HUES64 (cell line): ENCODE measurements at regions not wholly inside any gene's neighbourhood (a gene's known extent, or its start where the extent isn't known, plus 50 kb on each side); places are given as distances from the start of the nearest gene placed in this dataset.

Source experiments
- H3K27ac ChIP-seq: 2 replicates; pipeline ENCODE4 v1.7.0; 2013; ENCODE audit warnings: low read depth, low read length, inconsistent platforms
- H3K27me3 ChIP-seq: 2 replicates; pipeline ENCODE4 v1.6.1; 2013; ENCODE audit warnings: mild to moderate bottlenecking, low read length; ENCODE audit not compliant: insufficient read depth
- H3K36me3 ChIP-seq: 2 replicates; pipeline ENCODE4 v1.6.1; 2013; ENCODE audit warnings: mild to moderate bottlenecking, low read length; ENCODE audit not compliant: insufficient read depth
- H3K4me1 ChIP-seq: 2 replicates; pipeline ENCODE4 v1.6.1; 2013; ENCODE audit warnings: mild to moderate bottlenecking, low read length, moderate library complexity; ENCODE audit not compliant: insufficient read depth
- H3K4me3 ChIP-seq: 2 replicates; pipeline ENCODE4 v1.5.1; 2013; ENCODE audit warnings: mild to moderate bottlenecking, low read length, moderate library complexity
- H3K9ac ChIP-seq: 2 replicates; pipeline ENCODE4 v1.6.1; 2013; ENCODE audit warnings: mild to moderate bottlenecking, low read depth, low read length
- H3K9me3 ChIP-seq: 2 replicates; pipeline ENCODE4 v1.6.1; 2013; ENCODE audit warnings: low read depth, low read length; ENCODE audit not compliant: insufficient read depth
- WGBS: fragments of 150-250, 120-280 bp; methylation state at CpG from one replicate; pipeline ENCODE4 v1.1.7; 2013; ENCODE audit warnings: missing lambda C conversion rate; 5-methylcytosine and 5-hydroxymethylcytosine counted together

DNA sequence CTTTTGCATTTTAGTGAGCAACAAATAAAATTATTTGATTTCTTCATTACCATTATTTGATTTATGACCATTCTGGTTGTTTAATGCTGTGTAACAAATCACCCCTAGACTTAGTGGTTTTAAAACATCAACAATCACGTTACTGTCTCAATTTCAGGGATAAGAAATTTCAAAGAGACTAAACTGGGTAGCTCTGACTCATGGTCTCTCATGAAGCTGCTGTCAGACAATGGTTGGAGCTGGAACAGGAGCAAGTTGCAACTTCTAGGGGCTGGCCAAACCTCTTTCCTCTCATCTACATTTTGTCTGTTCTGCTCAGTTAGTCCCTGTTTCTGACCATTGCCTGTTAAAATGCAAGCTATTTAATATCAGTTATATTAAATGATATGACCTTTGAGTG is 517.0 kb downstream of the KCNH5 start:
- Histone ChIP-seq H3K27me3 (no peaks in the 10 kb centered on the region), H3K4me3 (no peak overlapping the region), H3K9ac (no peak overlapping the region), H3K9me3 (no peaks in the 10 kb centered on the region), H3K36me3 (no peaks in the 10 kb centered on the region), H3K27ac (no peak overlapping the region), H3K4me1 (no peaks in the 10 kb centered on the region)
- WGBS: 100% methylated on average over 1 of the region's 1 CpG

DNA sequence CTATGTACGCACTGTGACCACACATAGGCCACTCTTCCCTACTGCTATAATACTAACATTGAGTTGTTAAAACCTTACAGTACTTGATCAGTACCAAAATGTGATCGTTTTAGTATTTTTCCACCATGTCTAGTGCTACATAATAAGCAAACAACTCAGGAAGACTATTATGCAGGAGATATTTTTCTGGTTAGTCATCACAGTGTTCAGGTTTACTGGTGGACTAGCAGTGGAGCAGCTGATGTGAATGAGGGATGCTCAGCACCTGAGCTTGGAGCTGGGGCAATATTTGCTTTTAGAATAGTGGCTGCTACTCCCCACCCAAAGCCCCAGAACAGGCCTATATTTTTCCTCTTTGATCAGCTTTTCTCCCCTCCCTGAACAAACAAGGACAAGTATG is 513.1 kb downstream of the KCNH5 start:
- no peaks in the 10 kb centered on the region for H3K36me3 ChIP-seq
- no peaks in the 10 kb centered on the region for H3K4me1 ChIP-seq
- WGBS: 95% methylated on average over 2 of the region's 2 CpGs
- no peaks in the 10 kb centered on the region for H3K9me3 ChIP-seq
- H3K4me3 ChIP-seq: no peak overlapping the region
- no peaks in the 10 kb centered on the region for H3K27me3 ChIP-seq
- H3K27ac ChIP-seq: no peak overlapping the region
- H3K9ac ChIP-seq: no peak overlapping the region

DNA sequence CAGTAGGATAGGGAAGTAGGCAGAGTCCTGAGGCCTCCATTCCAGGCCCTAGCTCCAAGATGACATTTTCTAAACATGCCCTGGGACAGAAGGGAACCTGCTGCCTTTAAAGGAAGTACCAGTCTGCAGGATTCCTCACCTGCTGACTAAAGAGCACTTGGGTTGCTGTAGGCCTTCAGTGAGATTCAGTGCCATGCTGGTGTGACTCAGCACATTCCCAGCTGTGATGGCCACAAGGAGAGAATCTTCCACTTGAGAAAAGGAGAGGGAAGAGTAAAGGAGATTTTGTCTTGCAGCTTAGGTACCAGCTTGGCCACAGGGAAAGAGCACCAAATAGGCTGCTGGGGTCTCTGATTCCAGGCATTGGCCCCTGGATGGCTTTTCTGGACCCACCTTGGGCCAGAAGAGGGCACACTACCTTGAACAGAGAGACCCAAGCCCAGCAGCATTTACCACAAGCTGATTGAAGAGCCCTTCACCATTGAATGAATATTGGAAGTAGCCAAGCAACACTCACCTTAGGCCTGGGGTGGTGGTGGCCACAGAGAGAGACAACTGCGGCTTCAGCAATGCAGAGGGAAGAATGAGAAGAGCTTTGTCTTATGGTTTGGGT is 498.3 kb downstream of the KCNH5 start:
- 97% methylated on average over 1 of the region's 1 CpG for WGBS
- Histone ChIP-seq H3K9ac (no peak overlapping the region), H3K36me3 (no peaks in the 10 kb centered on the region), H3K27ac (no peak overlapping the region), H3K27me3 (no peaks in the 10 kb centered on the region), H3K4me1 (no peaks in the 10 kb centered on the region), H3K4me3 (no peak overlapping the region), H3K9me3 (0 out of 2 replicates have a peak, but pooled peaks cover 5% of the 10 kb centered on the region)

DNA sequence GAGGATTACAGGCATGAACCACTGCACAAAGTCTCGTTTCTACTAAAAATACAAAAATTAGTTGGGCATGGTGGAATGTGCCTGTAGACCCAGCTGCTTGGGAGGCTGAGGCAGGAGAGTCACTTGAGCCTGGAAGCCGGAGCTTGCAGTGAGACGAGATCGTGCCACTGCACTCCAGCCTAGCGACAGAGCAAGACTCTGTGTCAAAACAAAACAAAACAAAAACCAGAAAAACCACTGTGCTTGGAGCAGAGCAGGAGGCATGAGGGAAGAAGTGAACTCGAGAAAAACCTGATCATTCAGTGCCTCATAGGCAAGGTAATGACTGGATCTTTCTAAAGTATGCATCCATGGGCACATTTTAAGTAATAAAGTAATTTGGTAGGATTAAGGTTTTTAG is 487.8 kb downstream of the KCNH5 start:
- no peak overlapping the region for H3K9ac ChIP-seq
- H3K27me3 ChIP-seq: no peaks in the 10 kb centered on the region
- H3K27ac ChIP-seq: no peak overlapping the region
- no peaks in the 10 kb centered on the region for H3K36me3 ChIP-seq
- H3K4me1 ChIP-seq: no peaks in the 10 kb centered on the region
- WGBS: 93% methylated on average over 6 of the region's 6 CpGs
- H3K9me3 ChIP-seq: no peaks in the 10 kb centered on the region
- no peak overlapping the region for H3K4me3 ChIP-seq

DNA sequence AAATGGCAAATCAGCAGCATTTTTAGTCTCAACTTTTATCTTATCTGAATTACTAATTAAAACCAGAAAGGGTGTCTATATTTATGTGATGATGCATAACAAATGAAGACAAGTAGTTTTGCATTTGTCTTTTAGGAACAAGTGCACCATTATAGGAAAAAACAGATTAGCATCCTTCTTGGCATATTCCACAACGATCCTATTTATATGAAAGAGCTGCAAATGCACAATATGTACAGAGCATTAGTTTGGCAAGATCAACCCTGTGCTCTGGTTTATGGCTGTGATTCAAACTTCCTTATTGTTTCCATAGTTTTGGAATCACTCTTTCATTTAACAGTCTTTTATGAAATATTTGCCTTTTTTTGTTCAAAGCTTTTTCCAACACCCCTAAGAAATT is 486.8 kb downstream of the KCNH5 start:
- no peak overlapping the region for H3K27ac ChIP-seq
- H3K27me3 ChIP-seq: no peaks in the 10 kb centered on the region
- WGBS: 100% methylated on average over 1 of the region's 1 CpG
- H3K9me3 ChIP-seq: no peaks in the 10 kb centered on the region
- no peak overlapping the region for H3K9ac ChIP-seq
- H3K4me1 ChIP-seq: no peaks in the 10 kb centered on the region
- no peaks in the 10 kb centered on the region for H3K36me3 ChIP-seq
- H3K4me3 ChIP-seq: no peak overlapping the region

DNA sequence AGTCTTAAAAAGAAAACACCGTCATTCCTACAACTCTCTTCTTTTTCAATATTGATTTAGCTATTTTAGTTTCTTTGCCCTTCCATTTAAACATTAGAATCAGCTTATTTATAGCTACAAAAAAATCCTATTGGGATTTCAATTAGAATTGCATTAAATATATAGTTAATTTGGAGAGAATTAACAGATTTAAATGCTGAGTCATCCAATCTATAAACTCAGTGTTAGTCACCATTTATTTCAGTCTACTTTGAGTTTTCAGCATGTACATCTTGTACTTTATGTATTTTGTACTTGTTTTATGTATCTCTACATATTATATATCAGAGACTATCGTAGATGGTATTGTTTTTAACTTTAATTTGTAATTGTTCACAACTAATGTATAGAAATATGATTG is 460.0 kb downstream of the KCNH5 start:
- peaks cover 3% of the 10 kb centered on the region; the same call in 1 of the 2 replicates for H3K9me3 ChIP-seq
- no peak overlapping the region for H3K27ac ChIP-seq
- no peaks in the 10 kb centered on the region for H3K4me1 ChIP-seq
- H3K9ac ChIP-seq: no peak overlapping the region
- H3K36me3 ChIP-seq: no peaks in the 10 kb centered on the region
- H3K4me3 ChIP-seq: no peak overlapping the region
- no CpG with 5 or more reads among the region's 2 CpGs for WGBS
- no peaks in the 10 kb centered on the region for H3K27me3 ChIP-seq

DNA sequence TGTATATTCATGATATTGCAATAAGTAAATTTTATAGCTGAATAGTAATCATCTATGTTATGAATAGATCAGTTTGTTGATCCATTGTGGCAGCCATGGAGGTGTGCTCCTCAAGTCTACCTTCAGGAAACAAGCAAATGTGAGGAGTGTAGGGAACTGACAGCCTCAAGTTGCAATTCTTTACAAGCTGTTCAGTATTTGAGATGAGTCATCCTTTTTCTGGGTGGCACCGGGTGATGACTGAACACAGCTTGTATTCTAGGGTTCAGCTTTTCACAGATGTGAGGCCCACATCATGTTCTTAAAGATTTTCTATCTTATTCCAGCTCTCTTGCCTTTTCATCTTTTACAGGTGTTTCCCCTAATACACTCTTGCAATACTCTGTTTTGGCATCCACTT is 452.4 kb downstream of the KCNH5 start:
- no peak overlapping the region for H3K27ac ChIP-seq
- no peaks in the 10 kb centered on the region for H3K27me3 ChIP-seq
- no peak overlapping the region for H3K9ac ChIP-seq
- WGBS: 86% methylated on average over 1 of the region's 1 CpG
- H3K4me3 ChIP-seq: no peak overlapping the region
- peaks cover 13% of the 10 kb centered on the region; the same call in 1 of the 2 replicates for H3K9me3 ChIP-seq
- H3K4me1 ChIP-seq: no peaks in the 10 kb centered on the region
- H3K36me3 ChIP-seq: no peaks in the 10 kb centered on the region

DNA sequence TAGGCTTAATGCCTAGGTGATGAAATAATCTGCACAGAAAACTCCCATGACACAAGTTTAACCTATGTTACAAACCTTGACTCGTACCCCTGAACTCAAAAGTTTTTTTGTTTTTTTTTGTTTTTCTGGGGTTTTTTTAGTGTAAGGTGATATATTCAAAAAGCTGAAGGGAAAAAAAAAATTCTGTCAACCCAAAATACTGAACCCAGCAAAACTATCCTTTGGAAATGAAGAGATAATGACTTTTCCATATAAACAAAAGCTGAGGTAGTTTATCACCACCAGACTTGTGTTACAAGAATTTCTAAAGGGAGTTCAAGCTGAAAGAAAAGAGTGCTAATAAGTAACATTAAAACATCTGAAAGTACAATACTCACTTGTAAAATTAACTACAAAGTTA is 448.1 kb downstream of the KCNH5 start:
- WGBS: no CpG with 5 or more reads among the region's 1 CpG
- H3K9ac ChIP-seq: no peak overlapping the region
- no peaks in the 10 kb centered on the region for H3K36me3 ChIP-seq
- H3K27me3 ChIP-seq: no peaks in the 10 kb centered on the region
- H3K27ac ChIP-seq: no peak overlapping the region
- no peaks in the 10 kb centered on the region for H3K4me1 ChIP-seq
- H3K9me3 ChIP-seq: peaks cover 13% of the 10 kb centered on the region; the same call in 1 of the 2 replicates
- H3K4me3 ChIP-seq: no peak overlapping the region

DNA sequence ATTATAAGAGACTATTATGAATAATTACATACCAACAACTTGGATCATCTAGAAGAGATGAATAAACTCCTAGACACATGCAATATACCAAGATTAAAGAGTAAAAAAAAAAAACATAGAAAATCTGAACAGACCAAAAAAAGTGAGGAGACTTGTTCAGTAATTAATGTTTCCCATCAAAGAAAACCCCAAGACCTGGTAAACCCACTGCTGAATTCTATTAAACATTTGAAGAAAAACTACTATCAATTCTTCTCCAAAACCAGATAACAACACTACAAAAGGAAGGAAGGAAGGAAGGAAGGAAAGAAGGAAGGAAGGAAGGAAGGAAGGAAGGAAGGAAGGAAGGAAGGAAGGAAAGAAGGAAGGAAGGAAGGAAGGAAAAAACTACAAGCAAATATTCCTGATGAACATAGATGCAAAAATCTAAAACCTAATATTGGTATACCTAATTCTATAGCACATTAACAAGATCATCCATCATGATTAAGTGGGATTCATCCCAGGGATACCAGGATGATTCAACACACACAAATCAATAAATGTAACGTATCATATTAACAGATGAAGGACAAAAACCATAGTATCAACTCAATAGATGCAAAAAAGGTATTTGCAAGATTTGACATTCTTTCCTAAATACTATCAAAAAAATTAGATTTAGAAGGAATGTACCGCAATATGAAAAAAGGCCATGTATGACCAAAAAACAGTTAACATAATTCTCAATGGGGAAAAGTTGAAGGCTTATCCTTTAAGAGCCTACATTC is 445.5 kb downstream of the KCNH5 start:
- Histone ChIP-seq H3K9me3 (peaks cover 13% of the 10 kb centered on the region; the same call in 1 of the 2 replicates), H3K36me3 (no peaks in the 10 kb centered on the region), H3K4me3 (no peak overlapping the region), H3K4me1 (no peaks in the 10 kb centered on the region), H3K27ac (no peak overlapping the region), H3K9ac (no peak overlapping the region), H3K27me3 (no peaks in the 10 kb centered on the region)
- 95% methylated on average over 2 of the region's 2 CpGs for WGBS

DNA sequence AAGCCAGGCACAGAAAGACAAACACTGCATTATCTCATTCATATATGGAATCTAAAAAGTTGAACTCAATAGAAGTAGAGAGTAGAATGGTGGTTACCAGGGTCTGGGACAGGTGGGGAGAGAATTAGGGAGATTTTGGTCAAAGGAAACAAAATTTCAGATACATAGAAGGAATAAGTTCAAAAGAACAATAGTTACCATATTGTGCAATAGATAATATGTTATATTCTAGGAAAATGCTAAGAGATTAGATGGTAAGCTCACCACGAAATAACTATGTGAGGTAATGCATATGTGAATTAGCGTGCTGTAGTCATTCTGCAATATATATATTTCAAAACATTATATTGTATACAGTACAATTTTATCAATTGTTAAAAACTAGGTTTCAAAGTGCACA is 442.5 kb downstream of the KCNH5 start:
- H3K4me3 ChIP-seq: no peak overlapping the region
- H3K27ac ChIP-seq: no peak overlapping the region
- no peaks in the 10 kb centered on the region for H3K27me3 ChIP-seq
- H3K4me1 ChIP-seq: no peaks in the 10 kb centered on the region; the same call in 1 of the 2 replicates
- no peak overlapping the region for H3K9ac ChIP-seq
- 100% methylated on average over 1 of the region's 2 CpGs for WGBS
- H3K9me3 ChIP-seq: no peaks in the 10 kb centered on the region
- no peaks in the 10 kb centered on the region for H3K36me3 ChIP-seq

- H3K4me3 ChIP-seq: no peak overlapping the region
- no peaks in the 10 kb centered on the region; the same call in 1 of the 2 replicates for H3K4me1 ChIP-seq
- H3K9ac ChIP-seq: no peak overlapping the region
- WGBS: 86% methylated on average over 2 of the region's 2 CpGs
- H3K27ac ChIP-seq: no peak overlapping the region
- no peaks in the 10 kb centered on the region for H3K9me3 ChIP-seq
- no peaks in the 10 kb centered on the region for H3K36me3 ChIP-seq
- no peaks in the 10 kb centered on the region for H3K27me3 ChIP-seq
These were observed 440.7 kb downstream of the KCNH5 start for GRCh38 chr14:62604524-62604923.
